GM12878 (cell line): ENCODE measurements at regions not wholly inside any gene's neighbourhood (a gene's known extent, or its start where the extent isn't known, plus 50 kb on each side); places are given as distances from the start of the nearest gene placed in this dataset.

Experiments
- ATAC-seq: fragments of 200-7000 bp; cut with Tn5 transposase; 3 replicates; pipeline ENCODE4 v1.9.1; 2020; ENCODE audit warnings: mild to moderate bottlenecking, moderate library complexity
- BruUV-seq: library from RNA; stranded (reverse); fragments of 400-500 nt; replicated peaks from 2 replicates; lab custom pipeline; 2021; lab: Mats Ljungman, UMichigan
- CTCF ChIA-PET: fragments of 300-600 bp; sonication (Branson Sonifier 250); formaldehyde crosslinking; extraction: SDS; loops from one replicate; lab custom pipeline; 2021; ENCODE audit warnings: inconsistent platforms; lab: Yijun Ruan, JAX
- POLR2A ChIA-PET: fragments of 350-600 bp; formaldehyde crosslinking; extraction: SDS; loops from one replicate; lab custom pipeline; 2021; ENCODE audit warnings: inconsistent platforms; lab: Charles Lee
- RAD21 ChIA-PET: fragments of 300-600 bp; sonication (Branson Sonifier 250); formaldehyde crosslinking; loops from one replicate; lab custom pipeline; 2023; ENCODE audit warnings: antibody characterized with exemption; ENCODE audit not compliant: unreplicated experiment; lab: Charles Lee
- SMC1A ChIA-PET: fragments of 300-600 bp; sonication (Branson Sonifier 250); formaldehyde crosslinking; loops from one replicate; lab custom pipeline; 2023; ENCODE audit not compliant: unreplicated experiment, uncharacterized antibody; lab: Charles Lee
- DNase-seq: peaks from one replicate; pipeline ENCODE4 v3.0.0-alpha.2; 2011; ENCODE audit warnings: low read depth, low spot score
- FAIRE-seq: peaks from 3 replicates; lab custom pipeline; 2011; peaks lifted over from hg19 to GRCh38; lab: Jason Lieb, UNC
- H2AFZ ChIP-seq: 2 replicates; pipeline ENCODE4 v1.6.0; 2011; ENCODE audit warnings: low read depth, low read length, control low read depth; ENCODE audit not compliant: control insufficient read depth
- H3K27ac ChIP-seq: 2 replicates; pipeline ENCODE4 v1.5.1; 2011; ENCODE audit warnings: control low read depth; ENCODE audit not compliant: control insufficient read depth, insufficient read depth
- H3K27me3 ChIP-seq, 2 experiments: replicated peaks in 1 of 2; 2 replicates each; pipeline versions ENCODE4 v1.6.0 to v1.6.1; 2011; ENCODE audit warnings: low read length in 1 of 2; ENCODE audit not compliant: control insufficient read depth in 2 of 2, insufficient read depth in 2 of 2
- H3K36me3 ChIP-seq, 2 experiments: 2 replicates each; pipeline ENCODE4 v1.5.1; 2011; ENCODE audit warnings: low read length in 1 of 2; ENCODE audit not compliant: control insufficient read depth in 2 of 2, insufficient read depth in 2 of 2
- H3K4me1 ChIP-seq: 2 replicates; pipeline ENCODE4 v1.6.1; 2011; ENCODE audit warnings: mild to moderate bottlenecking, low read length, moderate library complexity, mixed read lengths; ENCODE audit not compliant: control insufficient read depth, insufficient read depth
- H3K4me2 ChIP-seq: 2 replicates; pipeline ENCODE4 v1.6.0; 2011; ENCODE audit warnings: control low read depth; ENCODE audit not compliant: control insufficient read depth, insufficient read depth
- H3K4me3 ChIP-seq: fragments of 200-600 bp; sonication (generic); 2 replicates; pipeline ENCODE4 v1.5.1; 2016
- H3K79me2 ChIP-seq: 2 replicates; pipeline ENCODE4 v1.6.0; 2011; ENCODE audit warnings: low read length; ENCODE audit not compliant: control insufficient read depth, insufficient read depth
- H3K9ac ChIP-seq: 2 replicates; pipeline ENCODE4 v1.8.0; 2011; ENCODE audit warnings: low read length, control low read depth, mixed read lengths; ENCODE audit not compliant: control insufficient read depth, insufficient read depth
- H3K9me3 ChIP-seq: replicated peaks from 3 replicates; pipeline ENCODE4 v1.5.1; 2011; ENCODE audit warnings: mild to moderate bottlenecking, low read length; ENCODE audit not compliant: control insufficient read depth, insufficient read depth
- H4K20me1 ChIP-seq: 2 replicates; pipeline ENCODE4 v1.6.0; 2011; ENCODE audit not compliant: control insufficient read depth, insufficient read depth
- CTCF ChIP-seq, 3 experiments: IDR thresholded peaks in 2 of 3; conservative IDR thresholded peaks in 1 of 3; 2 replicates each; pipeline ENCODE4 v1.5.1; 2011; ENCODE audit warnings: low read depth in 3 of 3, low read length in 3 of 3, mild to moderate bottlenecking in 3 of 3, control low read depth in 2 of 3, moderate library complexity in 2 of 3, inconsistent platforms in 1 of 3, mixed read lengths in 1 of 3; ENCODE audit not compliant: control insufficient read depth in 2 of 3, insufficient read depth in 1 of 3; ENCODE audit errors: extremely low read depth in 1 of 3
- MAX ChIP-seq: IDR thresholded peaks from 2 replicates; pipeline ENCODE4 v1.6.1; 2012; ENCODE audit warnings: low read depth, low read length, improper control_type of control experiment
- POU2F2 ChIP-seq: IDR thresholded peaks from 3 replicates; pipeline ENCODE4 v1.6.1; 2011; ENCODE audit warnings: low read depth, mild to moderate bottlenecking, low read length, borderline replicate concordance
- SUZ12 ChIP-seq: fragments of 200-600 bp; sonication (generic); IDR thresholded peaks from one replicate; pipeline ENCODE4 v1.6.1; 2018; ENCODE audit warnings: antibody characterized with exemption, mild to moderate bottlenecking; ENCODE audit not compliant: unreplicated experiment
- WGBS: methylation state at CpG from one replicate; pipeline ENCODE4 v1.1.6; 2016; ENCODE audit warnings: low lambda C conversion rate; ENCODE audit not compliant: insufficient replicate concordance, insufficient coverage; ENCODE audit errors: missing lambda C conversion rate; 5-methylcytosine and 5-hydroxymethylcytosine counted together
- in situ Hi-C: fragments of 300-500 bp; cut with MboI; formaldehyde crosslinking; loops from 9 replicates; pipeline ENCODE4 v1.14.3; 2018; ENCODE audit warnings: mixed read lengths
- intact Hi-C: fragments of 100-400 bp; cut with micrococcal nuclease; formaldehyde crosslinking; loops from one replicate; pipeline ENCODE4 v1.14.2; 2022; ENCODE audit not compliant: unreplicated experiment

- Histone ChIP-seq H3K4me3 (no peak overlapping the region), H3K27ac (no peak overlapping the region), H3K27me3 (no peaks in the 10 kb centered on the region), H3K79me2 (no peaks in the 10 kb centered on the region), H3K4me2 (no peak overlapping the region), H4K20me1 (no peaks in the 10 kb centered on the region), H3K4me1 (no peaks in the 10 kb centered on the region), H3K9me3 (no peaks in the 10 kb centered on the region), H3K36me3 (no peaks in the 10 kb centered on the region), H3K9ac (no peak overlapping the region), H2AFZ (no peak overlapping the region)
- 8% methylated on average over 3 of the region's 3 CpGs for WGBS
- in situ Hi-C loops = no loop called here
- ChIA-PET RAD21 (no interaction called here), CTCF (no interaction called here), SMC1A (interaction anchor here (0.8 kb wide), 1 partner anchor 23 kb away, joined by 3 read pairs; no protein-coding TSS in a partner anchor), POLR2A (no interaction called here)
- ATAC-seq = no peak
- DNase-seq = no peak
- FAIRE-seq = no peak
- intact Hi-C loops = no loop called here
- no TSS peak for BruUV-seq
- TF ChIP-seq SUZ12 (no peak), MAX (no peak), CTCF (IDR thresholded peaks at IDR 0.05 in 2 of 3, conservative IDR thresholded peaks at IDR 0.05 in 1 of 3; ENCODE audit: control insufficient read depth in 2 of 3, extremely low read depth in 1 of 3, insufficient read depth in 1 of 3, low read depth in 3 of 3, low read length in 3 of 3) (no peak), POU2F2 (no peak)
Observed at GRCh38 chr10:109156396-109156795, 766.9 kb downstream of the XPNPEP1 start.
